Head of caudate nucleus (tissue), 42 donors: ENCODE measurements at regions not wholly inside any gene's neighbourhood (a gene's known extent, or its start where the extent isn't known, plus 50 kb on each side); places are given as distances from the start of the nearest gene placed in this dataset.

Source experiments
- DNase-seq, 42 donors: peaks; one replicate each; pipeline versions ENCODE4 v3.0.0 to v3.0.0-alpha.2; 2020 to 2021; ENCODE audit warnings: mixed read lengths in 7 of 42
- intact Hi-C: fragments of 100-400 bp; cut with DNase I; formaldehyde crosslinking; loops from one replicate; pipeline ENCODE4 v1.15.0; 2022

GRCh38 chr2:16161768-16162490 lies 221.6 kb downstream of the MYCN start:
- peak in 1 of 42 donors; percentile 13 for DNase-seq
- intact Hi-C loops = no loop called here

DNA sequence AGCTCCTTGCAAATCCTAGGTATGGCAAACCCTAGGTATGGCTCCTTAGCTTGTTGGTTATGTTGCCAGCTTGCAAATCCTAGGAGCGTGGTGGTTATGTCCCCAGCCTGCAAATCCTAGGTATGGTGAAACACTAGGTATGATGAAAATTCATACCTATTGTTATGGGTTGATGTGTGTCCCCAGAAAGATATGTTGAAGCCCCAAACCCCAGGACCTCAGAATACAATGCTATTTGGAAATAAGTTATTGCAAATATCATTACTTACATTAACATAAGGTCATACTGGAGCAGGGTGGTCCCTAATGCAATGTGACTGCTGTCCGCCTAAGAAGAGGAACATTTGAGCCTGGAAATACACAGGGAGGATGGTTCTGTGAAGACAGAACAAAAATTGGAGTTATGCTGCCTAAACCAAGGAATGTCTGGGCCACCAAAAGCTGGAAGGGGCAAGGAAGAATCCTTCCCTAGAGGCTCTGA lies 220.8 kb downstream of the MYCN start:
- intact Hi-C loops = no loop called here
- DNase-seq = no peak

- peak in 1 of 42 donors; percentile 20 for DNase-seq
Observed at GRCh38 chr2:16160281-16161084, 220.1 kb downstream of the MYCN start.

DNA sequence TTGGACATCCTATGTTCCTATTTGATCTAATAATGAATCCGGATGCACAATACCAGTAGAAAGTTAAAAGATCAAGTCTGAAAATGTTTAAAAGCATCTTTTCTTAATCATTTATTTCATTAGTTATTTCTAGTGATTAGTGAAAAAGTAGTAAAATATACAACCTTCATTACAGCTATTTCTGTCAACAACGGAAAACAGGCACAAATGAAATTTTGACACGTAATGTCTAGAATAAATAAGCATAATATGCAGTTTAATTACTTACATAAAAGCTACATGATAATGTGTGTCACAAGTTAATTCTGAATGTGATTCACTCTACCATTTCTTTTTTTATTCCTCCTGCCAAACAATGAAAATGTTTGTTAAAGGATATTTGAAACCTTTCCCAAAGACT lies 216.1 kb downstream of the MYCN start:
- intact Hi-C loops = no loop called here
- DNase-seq = no peak

More at GRCh38 chr2:16160281-16161084, 220.1 kb downstream of the MYCN start:
- intact Hi-C loops = no loop called here

DNA sequence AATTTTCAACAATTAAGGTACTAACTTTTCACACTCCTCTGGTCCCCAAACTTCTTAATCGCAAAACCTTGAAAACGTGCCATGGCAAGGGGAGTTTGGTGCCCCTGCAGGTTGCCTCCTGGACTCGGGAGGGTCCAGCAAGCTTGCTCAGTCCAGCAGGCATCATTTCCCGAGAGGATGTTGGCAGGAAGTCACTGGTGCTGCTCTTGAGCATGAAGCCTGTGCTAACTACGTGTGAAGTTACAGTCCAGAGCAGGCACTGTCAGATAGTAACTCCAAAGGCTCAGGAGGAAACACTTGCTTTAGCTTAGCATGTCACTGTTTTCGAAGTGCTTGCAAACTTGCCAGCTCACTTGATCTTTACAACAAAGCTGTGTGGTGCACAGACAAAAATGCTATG lies 215.4 kb downstream of the MYCN start:
- DNase-seq = peak in 1 of 42 donors; percentile 9
- intact Hi-C loops = no loop called here

DNA sequence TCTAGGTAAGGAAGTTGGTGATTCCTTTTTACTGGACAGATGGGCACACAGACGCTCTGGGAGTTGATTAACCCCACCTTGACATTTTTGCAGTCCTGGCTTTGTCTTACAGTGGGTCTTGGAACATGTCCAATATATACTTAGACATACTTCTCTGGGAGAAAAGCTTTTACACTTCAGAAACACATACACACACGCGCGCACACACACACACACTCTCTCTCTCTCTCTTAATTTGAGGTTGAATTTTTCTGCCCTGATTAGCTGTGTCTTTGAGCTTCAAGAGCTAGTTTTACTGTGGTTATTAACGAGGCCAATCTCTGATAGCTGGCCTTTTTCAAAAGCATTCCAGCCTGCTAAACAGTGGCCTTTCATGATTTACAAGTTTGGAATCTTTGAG lies 215.0 kb downstream of the MYCN start:
- DNase-seq = peak in 1 of 42 donors; percentile 8
- intact Hi-C loops = no loop called here

DNA sequence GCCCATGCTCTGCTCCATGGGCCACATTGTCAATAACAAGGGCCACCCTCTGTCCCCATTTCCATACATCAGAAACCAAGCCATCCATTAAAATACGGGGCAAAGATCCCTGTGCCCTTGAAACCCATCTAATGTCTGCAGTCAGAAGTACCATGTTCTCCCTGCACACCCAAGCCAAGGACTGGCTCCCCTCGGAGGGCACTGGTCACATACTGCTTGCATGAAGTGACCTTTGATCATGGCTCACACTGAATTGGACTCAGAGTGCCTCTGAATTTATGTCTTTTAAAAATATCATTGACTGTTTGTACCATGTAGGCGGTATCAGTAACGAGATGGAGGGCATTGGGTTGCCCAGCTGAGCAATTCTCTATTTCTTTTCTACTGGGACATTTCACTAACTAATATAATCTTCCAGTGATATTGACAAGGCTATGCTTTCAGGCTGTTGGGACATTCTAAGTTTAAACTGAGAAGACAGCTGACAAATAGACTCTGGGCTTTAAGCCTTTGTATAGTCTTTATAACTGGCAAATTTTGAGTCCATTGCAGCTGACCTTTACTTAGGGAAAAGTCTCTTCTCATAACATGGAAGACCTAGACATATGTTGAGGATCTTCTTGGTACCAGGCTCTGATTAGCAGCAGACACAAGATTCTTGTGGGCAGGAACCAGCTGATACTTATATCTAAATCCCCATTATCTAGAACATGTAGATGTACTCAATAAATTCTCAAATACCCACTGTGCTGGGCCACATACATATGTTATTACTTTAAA lies 214.3 kb downstream of the MYCN start:
- peak in 1 of 42 donors; percentile 16 for DNase-seq
- intact Hi-C loops = no loop called here

GRCh38 chr2:16154061-16154460 lies 213.7 kb downstream of the MYCN start:
- intact Hi-C loops = no loop called here

GRCh38 chr2:16153754-16154035 lies 213.3 kb downstream of the MYCN start:
- peak in 1 of 42 donors; percentile 16 for DNase-seq
- intact Hi-C loops = no loop called here

More at GRCh38 chr2:16154061-16154460, 213.7 kb downstream of the MYCN start:
- DNase-seq = no peak

DNA sequence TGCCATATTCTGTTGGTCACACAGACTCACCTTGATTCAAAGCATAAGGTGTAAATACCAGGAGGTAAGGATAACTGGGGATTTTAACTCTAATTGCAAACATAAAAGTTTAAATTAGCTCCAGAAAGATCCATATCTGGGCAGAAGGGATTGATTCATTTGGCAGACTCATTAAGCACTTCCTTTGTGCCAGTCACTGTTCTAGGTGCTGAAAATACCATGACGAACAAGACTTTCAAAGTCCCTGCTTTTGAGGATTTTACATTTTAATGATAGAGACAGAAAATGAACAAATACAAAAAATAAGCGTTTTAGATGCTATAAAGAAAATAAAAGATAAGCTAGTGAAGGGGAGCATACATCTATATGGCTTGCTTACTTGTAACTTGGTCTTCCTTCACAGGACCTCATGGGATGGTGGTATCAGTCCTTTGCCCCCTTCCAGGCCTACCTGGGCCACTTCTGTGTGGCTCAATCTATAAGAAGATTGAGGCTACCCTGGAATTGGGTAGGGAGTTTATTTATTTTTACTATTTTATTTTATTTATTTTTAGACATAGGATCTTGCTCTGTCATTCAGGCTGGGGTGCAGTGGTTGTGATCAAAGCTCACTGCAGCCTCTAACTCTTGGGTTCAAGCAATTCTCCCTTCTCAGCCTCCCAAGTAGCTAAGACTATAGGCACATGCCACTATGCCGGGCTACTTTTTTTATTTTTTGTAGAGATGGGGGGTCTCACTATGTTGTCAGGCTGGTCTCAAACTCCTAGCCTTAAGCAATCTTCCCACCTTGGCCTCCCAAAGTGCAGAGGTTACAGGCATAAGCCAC lies 212.8 kb downstream of the MYCN start:
- DNase-seq = no peak
- intact Hi-C loops = no loop called here

- peak in 1 of 42 donors; percentile 16 for DNase-seq
- intact Hi-C loops = no loop called here
Observed at GRCh38 chr2:16152071-16152927, 211.9 kb downstream of the MYCN start.

DNA sequence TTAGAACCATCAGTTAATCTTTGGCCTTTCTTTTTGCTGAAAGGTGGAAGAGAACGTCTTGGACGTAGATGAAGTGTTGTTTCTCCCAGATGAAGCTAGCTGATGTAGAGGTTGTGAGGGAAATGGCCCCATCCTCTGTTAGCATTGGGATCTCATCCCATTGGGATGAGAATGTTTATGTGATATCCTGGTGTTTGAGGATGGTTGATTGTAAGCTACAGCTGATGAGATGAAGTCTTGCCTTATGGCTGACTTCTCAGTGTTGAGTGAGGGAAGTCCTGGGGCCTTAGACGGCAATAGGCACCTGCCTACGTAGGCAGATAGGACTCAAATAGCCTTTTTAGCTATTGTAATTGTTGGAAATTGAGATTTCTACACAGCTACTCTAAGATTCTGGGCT lies 211.3 kb downstream of the MYCN start:
- peak in 1 of 42 donors; percentile 14 for DNase-seq

GRCh38 chr2:16151281-16151570 lies 210.9 kb downstream of the MYCN start:
- DNase-seq = no peak
- intact Hi-C loops = no loop called here

More for the DNA sequence above, 211.3 kb downstream of the MYCN start:
- intact Hi-C loops = no loop called here

DNA sequence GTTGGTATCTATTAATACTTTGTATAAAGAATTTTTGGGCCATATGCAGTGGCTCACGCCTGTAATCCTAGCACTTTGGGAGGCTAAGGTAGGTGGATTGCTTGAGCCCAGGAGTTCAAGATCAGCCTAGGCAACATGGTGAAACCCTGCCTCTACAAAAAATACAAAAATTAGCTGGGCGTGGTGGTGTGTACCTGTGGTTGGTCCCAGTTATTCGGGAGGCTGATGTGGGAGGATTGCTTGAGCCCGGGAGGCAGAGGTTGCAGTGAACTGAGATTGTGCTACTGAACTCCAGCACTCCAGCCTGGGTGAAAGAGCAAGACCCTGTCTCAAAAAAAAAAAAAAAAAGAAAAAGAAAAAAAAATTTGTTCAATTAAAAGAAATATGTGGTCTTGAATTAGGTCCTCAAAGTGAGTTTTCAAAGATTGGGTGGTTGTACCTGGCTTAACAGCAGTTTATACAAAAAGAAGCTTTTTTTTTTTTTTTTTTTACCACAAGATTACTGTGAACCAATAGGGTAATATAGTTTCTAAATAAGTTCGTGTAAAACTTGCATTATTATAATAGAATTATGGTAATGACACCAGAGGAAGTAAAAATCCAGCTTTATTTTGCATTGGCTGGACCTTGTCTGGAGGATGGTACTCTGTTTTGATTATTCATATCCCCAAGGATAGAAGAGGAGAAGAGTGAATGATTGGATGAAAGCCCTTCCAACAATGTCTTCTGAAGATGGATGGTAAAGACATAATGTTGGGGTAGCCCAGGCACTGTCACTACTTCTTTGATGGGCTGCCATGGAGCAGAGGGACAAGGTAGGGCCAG lies 210.3 kb downstream of the MYCN start:
- intact Hi-C loops = no loop called here

DNA sequence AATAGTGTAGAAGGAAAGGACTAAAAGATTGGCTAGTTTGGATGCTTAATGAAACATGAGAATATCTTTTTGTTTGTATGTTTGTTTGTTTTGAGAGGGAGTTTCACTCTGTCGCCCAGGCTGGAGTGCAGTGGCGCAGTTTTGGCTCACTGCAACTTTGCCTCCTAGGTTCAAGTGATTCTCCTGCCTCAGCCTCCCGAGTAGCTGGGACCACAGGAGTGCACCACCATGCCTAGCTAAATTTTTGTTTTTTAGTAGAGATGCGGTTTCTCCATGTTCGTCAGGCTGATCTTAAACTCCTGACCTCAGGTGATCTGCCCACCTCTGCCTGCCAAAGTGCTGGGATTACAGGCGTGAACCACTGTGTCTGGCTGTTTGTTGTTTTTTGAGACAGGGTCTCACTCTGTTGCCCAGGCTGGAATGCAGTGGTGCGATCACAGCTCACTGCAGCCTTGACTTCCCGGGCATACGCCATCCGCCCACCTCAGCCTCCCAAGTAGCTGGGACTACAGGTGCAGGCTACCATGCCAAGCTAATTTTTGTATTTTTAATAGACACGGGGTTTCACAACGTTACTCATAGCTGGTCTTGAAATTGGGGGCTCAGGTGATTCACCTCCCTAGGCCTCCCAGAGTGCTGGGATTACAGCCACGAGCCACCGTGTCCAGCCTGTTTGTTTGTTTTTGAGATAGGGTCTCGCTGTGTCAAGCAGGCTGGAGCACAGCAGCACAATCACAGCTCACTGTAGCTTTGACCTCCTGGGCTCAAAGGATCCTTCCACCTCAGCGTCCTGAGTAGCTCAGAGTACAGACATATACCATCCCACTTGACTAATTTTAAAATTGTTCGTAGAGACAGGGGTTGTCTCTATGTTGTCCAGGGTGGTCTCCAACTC lies 209.2 kb downstream of the MYCN start:
- intact Hi-C loops = no loop called here
- peak in 1 of 42 donors; percentile 31 for DNase-seq

More for the DNA sequence above, 210.3 kb downstream of the MYCN start:
- peak in 1 of 42 donors; percentile 31 for DNase-seq
